GM21423 (cell line): ENCODE measurements at regions not wholly inside any gene's neighbourhood (a gene's known extent, or its start where the extent isn't known, plus 50 kb on each side); places are given as distances from the start of the nearest gene placed in this dataset.

ENCODE experiments used
- ATAC-seq: cut with Tn5 transposase; IDR thresholded peaks from one replicate; pipeline ENCODE4 v1.9.1; 2021; ENCODE audit warnings: mild to moderate bottlenecking, moderate library complexity; ENCODE audit not compliant: unreplicated experiment

- ATAC-seq = peak; percentile 98
These were observed 120.9 kb downstream of the SAMMSON start for GRCh38 chr3:70120357-70120966.

GRCh38 chr3:70127192-70127591 is 127.7 kb downstream of the SAMMSON start:
- ATAC-seq = no peak

GRCh38 chr3:70137366-70137765 is 137.8 kb downstream of the SAMMSON start:
- ATAC-seq = no peak

- ATAC-seq = no peak
These were observed 139.1 kb downstream of the SAMMSON start for GRCh38 chr3:70138606-70139005.
